ENCODE measurements at regions not wholly inside any gene's neighbourhood (a gene's known extent, or its start where the extent isn't known, plus 50 kb on each side); places are given as distances from the start of the nearest gene placed in this dataset.

DNA sequence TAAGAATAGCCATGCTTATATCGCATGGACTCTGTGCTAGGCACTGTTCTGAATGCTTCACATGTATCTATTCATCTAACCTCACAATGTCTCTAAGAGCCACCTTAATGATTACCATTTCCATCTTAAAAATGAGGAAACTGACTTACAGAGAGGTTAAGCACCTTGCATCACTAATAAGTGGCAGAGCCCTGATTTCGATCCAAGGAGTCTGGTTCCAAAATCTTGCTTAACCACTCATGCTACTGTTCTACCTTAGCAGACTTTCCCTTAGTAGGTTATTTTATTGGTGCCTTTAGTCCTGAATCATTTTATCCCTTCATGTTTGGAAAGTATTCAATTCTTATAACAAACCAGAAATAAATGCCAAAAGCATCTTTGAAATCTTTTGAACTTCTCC, 89.2 kb upstream of the DCBLD2 start:
- TF ChIP-seq, protein P1, sequence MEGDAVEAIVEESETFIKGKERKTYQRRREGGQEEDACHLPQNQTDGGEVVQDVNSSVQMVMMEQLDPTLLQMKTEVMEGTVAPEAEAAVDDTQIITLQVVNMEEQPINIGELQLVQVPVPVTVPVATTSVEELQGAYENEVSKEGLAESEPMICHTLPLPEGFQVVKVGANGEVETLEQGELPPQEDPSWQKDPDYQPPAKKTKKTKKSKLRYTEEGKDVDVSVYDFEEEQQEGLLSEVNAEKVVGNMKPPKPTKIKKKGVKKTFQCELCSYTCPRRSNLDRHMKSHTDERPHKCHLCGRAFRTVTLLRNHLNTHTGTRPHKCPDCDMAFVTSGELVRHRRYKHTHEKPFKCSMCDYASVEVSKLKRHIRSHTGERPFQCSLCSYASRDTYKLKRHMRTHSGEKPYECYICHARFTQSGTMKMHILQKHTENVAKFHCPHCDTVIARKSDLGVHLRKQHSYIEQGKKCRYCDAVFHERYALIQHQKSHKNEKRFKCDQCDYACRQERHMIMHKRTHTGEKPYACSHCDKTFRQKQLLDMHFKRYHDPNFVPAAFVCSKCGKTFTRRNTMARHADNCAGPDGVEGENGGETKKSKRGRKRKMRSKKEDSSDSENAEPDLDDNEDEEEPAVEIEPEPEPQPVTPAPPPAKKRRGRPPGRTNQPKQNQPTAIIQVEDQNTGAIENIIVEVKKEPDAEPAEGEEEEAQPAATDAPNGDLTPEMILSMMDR (conservative IDR thresholded peaks at IDR 0.05; ENCODE audit: control insufficient read depth, insufficient read depth, low read depth, low read length), result no peak
- no peak for DNase-seq (ENCODE audit: low read depth)
- no peak overlapping the region for H3K4me3 ChIP-seq (ENCODE audit: control insufficient read depth, low read depth, low read length)

DNA sequence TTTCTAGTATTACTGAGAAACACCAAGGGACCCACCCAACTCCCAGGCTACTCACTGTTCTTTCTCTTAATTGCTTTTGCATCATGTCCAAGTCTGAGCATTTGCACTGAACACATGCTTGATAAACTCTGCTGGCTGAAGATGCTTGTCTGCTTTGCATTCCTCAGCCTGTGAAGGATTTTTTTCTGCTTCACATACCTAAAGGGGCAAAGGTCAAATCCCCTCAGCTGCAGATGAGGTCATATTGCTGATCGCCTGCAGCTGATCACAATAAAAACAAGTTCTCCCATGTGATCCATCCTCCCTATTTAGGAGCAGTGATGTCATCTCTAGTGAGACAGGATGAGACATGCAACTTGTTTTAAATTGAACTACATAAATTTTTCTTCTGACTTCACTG, 84.6 kb upstream of the DCBLD2 start:
- peak; percentile 97 for DNase-seq (ENCODE audit: low read depth)
- no peak overlapping the region for H3K4me3 ChIP-seq (ENCODE audit: control insufficient read depth, low read depth, low read length)
- TF ChIP-seq, protein P1 (conservative IDR thresholded peaks at IDR 0.05; ENCODE audit: control insufficient read depth, insufficient read depth, low read depth, low read length), result no peak

DNA sequence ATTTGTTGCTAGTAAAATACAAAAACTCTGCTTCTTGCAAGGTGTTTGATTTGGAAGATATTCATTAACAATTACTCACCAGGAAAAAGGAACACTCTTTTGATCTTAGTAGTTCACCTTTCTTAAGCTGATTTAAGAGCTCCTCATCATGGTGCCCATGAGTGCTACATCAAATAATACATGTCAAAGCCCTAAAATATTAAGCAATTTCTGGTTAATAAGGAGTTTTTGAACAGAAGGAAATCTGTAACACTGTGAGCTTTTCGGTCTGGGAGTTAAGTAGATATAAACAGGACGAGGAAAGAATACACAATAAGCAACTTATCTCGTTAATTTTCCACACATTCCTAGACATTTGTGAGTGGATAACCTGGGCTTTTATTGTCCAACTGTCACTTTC, 83.9 kb upstream of the DCBLD2 start:
- no peak overlapping the region for H3K4me3 ChIP-seq (ENCODE audit: control insufficient read depth, low read depth, low read length)
- DNase-seq (ENCODE audit: low read depth), result peak; percentile 56
- TF ChIP-seq, protein P1 (conservative IDR thresholded peaks at IDR 0.05; ENCODE audit: control insufficient read depth, insufficient read depth, low read depth, low read length), result peak; percentile 13

DNA sequence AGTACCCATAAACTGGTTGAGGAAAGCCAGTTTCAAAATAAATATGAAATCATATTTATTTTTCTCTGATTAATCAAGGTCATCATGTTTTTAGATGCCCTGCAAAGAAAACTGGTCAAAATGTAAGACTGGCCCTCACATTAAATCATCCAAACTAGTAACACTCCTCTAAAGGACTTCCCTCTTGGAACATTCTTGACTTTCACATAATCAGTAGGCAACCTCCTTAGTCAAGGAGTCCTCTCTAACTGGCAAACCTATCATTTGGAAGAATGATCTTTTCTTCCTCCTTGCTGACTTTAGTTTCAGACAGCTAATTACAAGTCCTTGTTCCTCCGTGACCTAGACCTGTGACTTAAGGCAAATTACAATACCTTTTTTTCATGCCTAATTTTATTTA, 82.5 kb upstream of the DCBLD2 start:
- DNase-seq (ENCODE audit: low read depth), result no peak
- no peak overlapping the region for H3K4me3 ChIP-seq (ENCODE audit: control insufficient read depth, low read depth, low read length)
- TF ChIP-seq, protein P1 (conservative IDR thresholded peaks at IDR 0.05; ENCODE audit: control insufficient read depth, insufficient read depth, low read depth, low read length), result no peak

DNA sequence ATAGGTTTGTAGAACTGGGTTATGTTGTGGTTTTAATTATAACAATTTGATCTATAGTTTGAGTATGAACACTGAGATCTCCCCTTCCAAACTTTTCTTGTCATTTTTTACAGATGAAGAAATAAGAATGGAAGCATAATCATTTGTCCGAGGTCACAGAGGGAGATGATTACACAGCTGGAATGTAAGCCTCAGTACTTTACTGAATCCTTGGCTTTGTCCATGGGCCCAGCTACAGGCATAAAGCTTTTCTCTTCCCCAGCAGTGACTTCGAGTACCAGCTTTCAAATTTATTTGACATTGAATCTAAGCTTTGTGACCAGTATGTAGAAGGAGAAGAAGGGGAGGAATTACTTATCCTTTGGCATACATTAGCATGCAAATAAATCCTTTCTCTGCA, 80.9 kb upstream of the DCBLD2 start:
- TF ChIP-seq, protein P1 (conservative IDR thresholded peaks at IDR 0.05; ENCODE audit: control insufficient read depth, insufficient read depth, low read depth, low read length), result no peak
- no peak overlapping the region for H3K4me3 ChIP-seq (ENCODE audit: control insufficient read depth, low read depth, low read length)
- no peak for DNase-seq (ENCODE audit: low read depth)

DNA sequence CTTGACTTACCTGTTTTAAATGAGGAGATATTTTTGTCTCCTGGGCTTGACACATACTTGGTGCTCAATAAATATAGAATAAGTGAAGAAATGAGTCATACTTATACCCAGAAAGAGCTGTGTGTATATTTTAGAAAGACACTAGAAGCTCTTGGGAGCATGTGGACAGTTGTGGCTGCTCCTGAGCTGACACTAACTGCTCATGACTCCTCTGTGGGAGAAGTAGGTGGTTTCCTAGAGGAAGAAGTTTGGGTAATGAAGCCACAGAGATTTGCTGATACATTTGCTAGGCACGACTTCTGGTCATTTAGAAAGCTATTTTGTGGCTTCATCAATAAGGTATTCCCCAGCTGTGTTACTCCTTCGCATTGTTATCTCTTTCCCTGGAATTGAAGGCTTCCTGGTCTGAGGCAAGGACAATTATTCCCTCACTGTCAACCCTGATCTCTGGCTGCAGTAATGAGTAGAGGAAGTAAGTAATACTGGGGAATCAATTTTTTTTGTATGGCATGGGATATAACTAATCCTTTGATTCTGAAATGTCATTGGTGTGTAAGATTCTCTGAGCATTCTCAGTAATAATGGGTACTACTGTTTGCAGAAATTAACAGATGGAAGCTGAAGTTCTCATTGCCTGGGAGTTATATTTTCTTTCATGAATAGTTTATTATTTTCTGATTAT, 79.6 kb upstream of the DCBLD2 start:
- DNase-seq (ENCODE audit: low read depth), result peak; percentile 76
- H3K4me3 ChIP-seq (ENCODE audit: control insufficient read depth, low read depth, low read length), result peak overlapping the region; percentile 20
- TF ChIP-seq, protein P1 (conservative IDR thresholded peaks at IDR 0.05; ENCODE audit: control insufficient read depth, insufficient read depth, low read depth, low read length), result no peak

DNA sequence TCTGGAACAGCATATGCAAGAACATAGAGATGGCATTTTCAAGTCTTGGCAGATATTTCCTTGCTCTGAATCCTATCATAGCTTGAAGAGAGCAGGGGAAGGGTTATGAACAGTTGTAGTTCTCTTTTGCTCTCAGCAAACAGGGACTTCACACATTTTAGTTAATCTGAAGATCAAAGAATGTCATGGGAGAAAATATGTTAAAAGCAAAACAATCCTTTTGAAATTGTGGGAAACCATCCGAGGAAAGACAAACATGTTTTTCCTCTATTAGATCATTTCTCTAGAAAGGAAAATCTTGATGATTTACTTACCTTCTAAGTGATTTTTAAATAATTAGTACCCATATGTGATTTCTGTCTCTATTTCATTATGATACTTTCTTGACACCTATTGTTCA, 77.8 kb upstream of the DCBLD2 start:
- no peak overlapping the region for H3K4me3 ChIP-seq (ENCODE audit: control insufficient read depth, low read depth, low read length)
- no peak for DNase-seq (ENCODE audit: low read depth)
- TF ChIP-seq, protein P1 (conservative IDR thresholded peaks at IDR 0.05; ENCODE audit: control insufficient read depth, insufficient read depth, low read depth, low read length), result no peak
